ENCODE measurements at regions not wholly inside any gene's neighbourhood (a gene's known extent, or its start where the extent isn't known, plus 50 kb on each side); places are given as distances from the start of the nearest gene placed in this dataset.

DNA sequence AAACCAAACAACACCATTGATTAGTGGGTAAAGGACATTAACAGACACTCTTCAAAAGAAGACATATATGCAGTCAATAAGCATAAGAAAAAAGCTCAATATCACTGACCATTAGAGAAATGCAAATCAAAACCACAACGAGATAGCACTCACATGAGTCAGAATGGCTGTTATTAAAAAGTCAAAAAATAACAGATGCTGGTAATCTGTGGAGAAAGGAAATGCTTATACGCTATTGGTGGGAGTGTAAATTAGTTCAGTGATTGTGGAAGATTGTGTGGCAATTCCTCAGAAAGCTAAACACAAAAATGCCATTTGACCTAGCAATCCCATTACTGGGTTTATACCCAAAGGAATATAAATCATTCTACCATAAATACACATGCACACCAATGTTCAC, 182.6 kb downstream of the TRPC6 start:
- ATAC-seq (ENCODE audit: low read depth in 2 of 2), result no peak
- no peaks in the 10 kb centered on the region for H3K36me3 Mint-ChIP-seq

DNA sequence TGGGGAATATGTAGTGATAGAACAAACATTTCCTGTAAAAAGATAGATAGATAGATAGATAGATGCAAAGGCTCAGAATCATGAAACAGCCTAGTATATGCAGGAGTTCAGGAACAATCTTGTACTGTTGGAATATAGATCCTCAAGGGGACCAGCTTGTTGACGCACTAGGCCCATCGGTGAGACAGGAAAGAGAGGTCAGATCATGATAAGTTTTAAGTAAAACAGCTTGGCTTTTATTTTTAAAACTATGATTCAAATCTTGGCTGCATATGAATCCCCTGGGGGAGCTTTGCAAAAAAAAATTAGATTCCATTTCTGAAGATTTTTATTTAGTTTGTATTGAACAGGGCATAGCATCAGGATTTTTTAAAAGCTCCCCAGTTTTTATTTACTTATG, 185.8 kb downstream of the TRPC6 start:
- Mint-ChIP-seq H3K27ac (no peak overlapping the region), H3K27me3 (no peaks in the 10 kb centered on the region), H3K4me1 (no peaks in the 10 kb centered on the region), H3K9me3 (peaks cover 0 to 20% (median 13%) of the 10 kb centered on the region in 7 donors), H3K36me3 (no peaks in the 10 kb centered on the region), H3K4me3 (no peak overlapping the region)
- no peak for DNase-seq
- no peak for ATAC-seq (ENCODE audit: low read depth in 2 of 2)

More for the DNA sequence above, 182.6 kb downstream of the TRPC6 start:
- no peaks in the 10 kb centered on the region for H3K4me1 Mint-ChIP-seq
- no peak for DNase-seq
- no peaks in the 10 kb centered on the region for H3K27me3 Mint-ChIP-seq
- no peak overlapping the region for H3K27ac Mint-ChIP-seq
- H3K4me3 Mint-ChIP-seq, result no peak overlapping the region
- peaks cover 0 to 7% (median 5%) of the 10 kb centered on the region in 7 donors for H3K9me3 Mint-ChIP-seq

DNA sequence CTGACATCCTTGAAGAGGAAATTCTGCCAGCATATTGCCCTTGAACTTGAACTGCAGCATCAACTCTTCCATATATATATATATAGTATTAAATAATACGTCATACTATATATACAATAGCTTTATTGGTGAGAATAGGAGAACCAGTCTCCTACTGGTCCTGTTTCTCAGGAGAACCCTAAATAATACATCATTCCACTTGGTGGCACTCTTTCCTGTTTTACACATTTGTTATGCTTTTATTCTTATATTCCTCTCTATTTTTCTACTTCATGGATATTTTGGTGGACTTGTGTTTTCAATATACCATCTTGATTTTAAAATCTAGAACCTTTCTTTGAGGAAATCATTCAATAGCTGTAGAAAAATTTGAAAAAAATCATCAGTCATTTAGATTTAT, 193.3 kb downstream of the TRPC6 start:
- Mint-ChIP-seq H3K27me3 (peaks cover 0 to 9% (median 5%) of the 10 kb centered on the region in 3 donors), H3K4me1 (no peaks in the 10 kb centered on the region), H3K27ac (no peak overlapping the region), H3K36me3 (no peaks in the 10 kb centered on the region), H3K9me3 (peaks cover 0 to 12% (median 2%) of the 10 kb centered on the region in 7 donors), H3K4me3 (no peak overlapping the region)
- ATAC-seq (ENCODE audit: low read depth in 2 of 2), result no peak
- no peak for DNase-seq

DNA sequence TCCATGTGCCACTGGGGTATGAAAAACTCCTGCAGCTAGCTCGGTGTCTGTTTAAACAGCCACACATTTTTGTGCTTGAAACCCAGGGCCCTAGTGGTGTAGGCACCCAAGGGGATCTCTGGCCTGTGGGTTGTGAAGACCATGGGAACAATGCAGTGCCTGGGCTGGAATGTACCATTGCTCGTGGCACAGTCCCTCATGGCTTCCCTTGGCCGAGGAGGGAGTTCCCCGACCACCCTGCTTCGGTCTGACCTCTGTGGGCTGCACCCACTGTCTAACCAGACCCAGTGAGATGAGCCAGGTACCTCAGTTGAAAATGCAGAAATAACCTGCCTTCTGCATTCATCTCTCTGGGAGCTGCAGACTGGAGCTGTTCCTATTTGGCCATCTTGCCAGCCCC, 214.0 kb downstream of the TRPC6 start:
- H3K27ac Mint-ChIP-seq, result no peak overlapping the region
- no peaks in the 10 kb centered on the region for H3K4me1 Mint-ChIP-seq
- peaks cover 4 to 29% (median 12%) of the 10 kb centered on the region in 7 donors for H3K9me3 Mint-ChIP-seq
- DNase-seq (no peak), ATAC-seq (ENCODE audit: low read depth in 2 of 2) (no peak)
- no peaks in the 10 kb centered on the region for H3K27me3 Mint-ChIP-seq
- no peak overlapping the region for H3K4me3 Mint-ChIP-seq
- H3K36me3 Mint-ChIP-seq, result peaks cover 0 to 7% of the 10 kb centered on the region in 2 donors

DNA sequence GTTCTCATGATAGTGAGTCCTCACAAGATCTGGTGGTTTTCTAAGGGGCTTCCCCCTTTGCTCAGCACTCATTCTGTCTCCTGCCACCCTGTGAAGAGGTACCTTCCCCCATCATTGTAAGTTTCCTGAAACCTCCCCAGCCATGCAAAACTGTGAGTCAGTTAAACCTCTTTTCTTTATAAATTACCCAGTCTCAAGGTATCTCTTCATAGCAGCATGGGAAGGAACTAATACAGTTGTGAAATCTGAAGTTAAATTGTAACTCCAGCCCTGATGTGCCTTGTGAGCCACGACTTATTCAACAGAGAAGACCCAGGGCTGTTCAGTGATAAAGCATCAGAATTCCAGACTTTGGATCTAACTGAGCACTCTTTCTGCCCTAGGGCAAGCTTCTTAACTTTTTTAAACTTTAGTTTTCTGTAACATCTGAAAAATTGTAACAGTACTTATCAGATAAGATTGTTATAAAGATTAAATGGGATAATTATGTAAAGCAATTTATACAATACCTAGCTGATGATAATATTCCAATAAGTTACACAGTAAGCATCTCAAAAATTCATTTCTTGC, 220.0 kb downstream of the TRPC6 start:
- no peaks in the 10 kb centered on the region for H3K4me1 Mint-ChIP-seq
- peaks cover 0 to 7% of the 10 kb centered on the region in 2 donors for H3K36me3 Mint-ChIP-seq
- DNase-seq (no peak), ATAC-seq (ENCODE audit: low read depth in 2 of 2) (no peak)
- H3K27me3 Mint-ChIP-seq, result no peaks in the 10 kb centered on the region
- H3K27ac Mint-ChIP-seq, result no peak overlapping the region
- H3K4me3 Mint-ChIP-seq, result no peak overlapping the region
- H3K9me3 Mint-ChIP-seq, result peaks cover 5 to 37% (median 17%) of the 10 kb centered on the region in 7 donors

DNA sequence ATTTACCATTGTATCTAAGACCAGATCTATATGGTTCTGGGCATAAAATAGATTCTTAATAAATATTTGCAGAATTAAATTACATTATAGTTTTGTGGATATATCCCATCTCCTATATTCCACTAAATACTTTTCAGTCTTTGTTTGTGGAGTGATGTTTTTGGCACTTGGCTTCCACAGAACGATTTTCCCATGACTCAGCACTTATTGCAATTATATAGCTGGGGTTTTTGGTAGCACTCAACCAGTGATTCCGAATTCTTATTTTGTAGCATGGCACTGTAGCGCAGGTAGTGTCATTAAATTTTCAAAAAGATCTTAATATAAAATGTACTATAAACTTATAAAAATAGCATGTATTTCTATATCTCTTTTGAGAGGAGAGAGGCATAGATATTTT, 221.2 kb downstream of the TRPC6 start:
- peaks cover 4 to 31% (median 16%) of the 10 kb centered on the region in 7 donors for H3K9me3 Mint-ChIP-seq
- H3K4me1 Mint-ChIP-seq, result no peaks in the 10 kb centered on the region
- H3K36me3 Mint-ChIP-seq, result peaks cover 0 to 7% of the 10 kb centered on the region in 2 donors
- no peak overlapping the region for H3K27ac Mint-ChIP-seq
- ATAC-seq (ENCODE audit: low read depth in 2 of 2) (no peak), DNase-seq (no peak)
- no peak overlapping the region for H3K4me3 Mint-ChIP-seq
- H3K27me3 Mint-ChIP-seq, result no peaks in the 10 kb centered on the region

DNA sequence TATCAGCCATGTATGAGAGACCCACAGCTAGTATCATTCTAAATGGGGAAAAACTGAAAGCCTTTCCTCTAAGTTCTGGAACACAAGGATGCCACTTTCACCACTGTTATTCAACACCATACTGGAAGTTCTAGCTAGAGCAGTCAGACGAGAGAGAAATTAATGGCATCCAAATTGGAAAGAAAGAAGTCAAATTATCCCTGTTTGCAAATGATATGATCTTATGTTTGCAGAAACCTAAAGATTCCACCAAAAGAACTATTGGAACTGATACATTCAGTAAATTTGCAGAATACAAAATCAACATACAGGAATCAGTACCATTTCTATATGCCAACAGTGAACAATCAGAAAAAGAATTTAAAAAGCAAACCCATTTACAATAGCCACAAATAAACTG, 226.0 kb downstream of the TRPC6 start:
- Mint-ChIP-seq H3K4me3 (no peak overlapping the region), H3K36me3 (no peaks in the 10 kb centered on the region), H3K27me3 (no peaks in the 10 kb centered on the region), H3K27ac (no peak overlapping the region), H3K4me1 (no peaks in the 10 kb centered on the region), H3K9me3 (peaks cover 0 to 14% (median 7%) of the 10 kb centered on the region in 7 donors)
- ATAC-seq (ENCODE audit: low read depth in 2 of 2) (no peak), DNase-seq (no peak)

DNA sequence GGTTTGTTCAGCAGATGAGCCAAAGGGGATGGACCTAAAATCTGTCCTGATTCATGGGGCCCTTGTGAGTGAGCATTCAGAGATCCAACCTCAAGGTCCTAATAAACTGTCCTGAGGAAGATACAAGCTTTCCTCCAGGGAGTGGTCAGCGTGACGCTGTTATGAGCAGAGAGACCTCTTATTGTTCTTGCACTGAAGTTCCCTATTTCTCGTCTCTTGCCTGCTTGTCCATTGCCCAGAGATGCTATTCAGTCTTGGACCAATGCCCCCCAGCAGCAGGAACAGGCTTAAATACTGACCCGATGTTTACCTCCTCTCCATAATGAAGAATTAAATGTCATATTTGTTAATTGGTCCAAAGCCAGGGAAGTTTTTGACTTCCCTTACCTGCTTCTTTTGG, 225.2 kb upstream of the PGR start:
- DNase-seq, result no peak
- ATAC-seq (ENCODE audit: low read depth in 2 of 2), result no peak
- no peaks in the 10 kb centered on the region for H3K27me3 Mint-ChIP-seq
- no peak overlapping the region for H3K27ac Mint-ChIP-seq
- no peaks in the 10 kb centered on the region for H3K36me3 Mint-ChIP-seq
- peaks cover 0 to 11% (median 2%) of the 10 kb centered on the region in 7 donors for H3K9me3 Mint-ChIP-seq
- H3K4me1 Mint-ChIP-seq, result no peaks in the 10 kb centered on the region
- no peak overlapping the region for H3K4me3 Mint-ChIP-seq

DNA sequence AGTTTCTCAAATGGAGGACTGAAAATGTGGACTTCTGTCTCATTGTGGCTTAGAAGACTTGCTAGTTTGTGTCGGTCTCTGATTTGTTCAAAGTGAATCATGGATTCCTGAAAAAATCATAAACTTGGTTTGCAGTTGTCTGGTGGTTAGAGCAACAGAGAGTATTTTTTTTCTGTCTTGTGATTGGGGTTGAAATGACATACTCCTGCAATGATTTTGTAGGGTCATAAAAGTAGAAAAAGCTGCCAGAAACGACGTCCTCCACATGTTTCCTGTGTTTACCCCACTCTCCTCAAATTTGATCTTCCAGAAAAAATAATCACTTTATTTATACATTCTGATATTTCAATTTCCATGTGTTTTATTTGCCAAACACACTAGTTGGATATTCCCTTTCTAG, 219.2 kb upstream of the PGR start:
- DNase-seq (no peak), ATAC-seq (ENCODE audit: low read depth in 2 of 2) (no peak)
- H3K36me3 Mint-ChIP-seq, result no peaks in the 10 kb centered on the region

DNA sequence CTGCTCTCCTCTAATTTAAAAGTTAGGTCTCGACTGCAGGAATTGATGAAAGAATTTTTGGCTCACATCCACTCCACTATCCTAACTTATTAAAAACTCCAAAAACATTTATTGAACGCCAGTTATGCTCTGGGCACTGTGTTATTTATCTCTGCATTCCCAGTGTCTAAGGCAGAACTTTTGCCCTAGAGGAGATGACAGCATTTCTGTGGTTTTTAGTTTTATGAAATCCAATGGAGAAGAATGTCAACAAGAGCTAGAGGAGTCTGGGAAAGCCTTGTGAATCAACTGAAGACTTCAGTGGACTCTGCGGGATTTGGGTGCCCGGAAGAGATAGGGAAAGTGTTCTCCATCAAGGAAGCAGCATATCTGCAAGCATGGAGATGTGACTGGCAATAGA, 217.0 kb upstream of the PGR start:
- Mint-ChIP-seq H3K36me3 (no peaks in the 10 kb centered on the region), H3K4me1 (no peaks in the 10 kb centered on the region), H3K27me3 (no peaks in the 10 kb centered on the region), H3K9me3 (peaks cover 0 to 19% (median 2%) of the 10 kb centered on the region in 7 donors), H3K27ac (no peak overlapping the region), H3K4me3 (no peak overlapping the region)
- DNase-seq, result no peak
- no peak for ATAC-seq (ENCODE audit: low read depth in 2 of 2)

More for the DNA sequence above, 219.2 kb upstream of the PGR start:
- Mint-ChIP-seq H3K27me3 (no peaks in the 10 kb centered on the region), H3K4me3 (no peak overlapping the region), H3K9me3 (peaks cover 0 to 11% (median 2%) of the 10 kb centered on the region in 7 donors), H3K27ac (no peak overlapping the region), H3K4me1 (no peaks in the 10 kb centered on the region)

DNA sequence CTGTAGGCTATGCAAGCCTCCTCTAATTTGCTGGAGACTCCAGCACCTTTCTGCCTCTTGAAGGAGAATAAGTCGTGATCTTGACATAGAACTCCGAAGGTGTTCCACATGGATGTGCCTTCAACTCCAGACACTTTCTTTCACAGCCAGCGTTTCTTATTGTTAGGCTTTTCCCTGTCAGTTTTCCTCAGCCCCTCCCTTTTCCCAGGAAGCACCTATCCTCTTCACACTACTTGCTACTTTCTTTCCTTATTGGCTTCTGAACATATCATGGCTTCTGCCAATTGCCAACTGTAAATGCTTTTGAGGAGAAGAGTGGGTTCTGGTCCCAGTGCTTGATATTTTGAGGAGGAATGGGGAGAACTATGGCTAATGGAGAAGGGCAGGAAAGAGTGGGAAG, 216.3 kb upstream of the PGR start:
- Mint-ChIP-seq H3K4me1 (no peaks in the 10 kb centered on the region), H3K27me3 (no peaks in the 10 kb centered on the region), H3K9me3 (peaks cover 0 to 19% (median 2%) of the 10 kb centered on the region in 7 donors), H3K27ac (no peak overlapping the region), H3K4me3 (no peak overlapping the region), H3K36me3 (no peaks in the 10 kb centered on the region)
- ATAC-seq (ENCODE audit: low read depth in 2 of 2), result no peak
- DNase-seq, result no peak

DNA sequence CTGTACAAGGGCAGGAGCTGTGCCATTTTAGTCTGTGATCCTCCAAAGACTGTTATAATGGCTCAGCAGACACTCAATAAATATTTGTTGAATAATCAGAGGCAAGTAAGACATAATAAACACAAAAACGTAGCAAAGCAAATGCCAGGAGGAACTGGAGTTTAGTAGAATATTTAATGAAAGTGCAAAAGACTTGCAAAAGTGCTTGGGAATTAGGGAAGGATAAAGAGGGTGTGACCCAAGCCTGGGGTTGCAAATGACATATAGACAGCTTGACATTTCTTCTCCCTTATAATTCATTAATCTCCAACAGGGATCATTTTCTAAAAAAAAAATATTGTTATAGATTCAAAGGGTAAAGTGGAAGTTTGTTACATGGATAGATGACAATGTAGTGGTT, 212.7 kb upstream of the PGR start:
- H3K4me1 Mint-ChIP-seq, result no peaks in the 10 kb centered on the region
- H3K9me3 Mint-ChIP-seq, result peaks cover 0 to 10% (median 0%) of the 10 kb centered on the region in 7 donors
- no peak for ATAC-seq (ENCODE audit: low read depth in 2 of 2)
- no peaks in the 10 kb centered on the region for H3K36me3 Mint-ChIP-seq
- no peaks in the 10 kb centered on the region for H3K27me3 Mint-ChIP-seq
- DNase-seq, result no peak
- no peak overlapping the region for H3K27ac Mint-ChIP-seq
- no peak overlapping the region for H3K4me3 Mint-ChIP-seq

DNA sequence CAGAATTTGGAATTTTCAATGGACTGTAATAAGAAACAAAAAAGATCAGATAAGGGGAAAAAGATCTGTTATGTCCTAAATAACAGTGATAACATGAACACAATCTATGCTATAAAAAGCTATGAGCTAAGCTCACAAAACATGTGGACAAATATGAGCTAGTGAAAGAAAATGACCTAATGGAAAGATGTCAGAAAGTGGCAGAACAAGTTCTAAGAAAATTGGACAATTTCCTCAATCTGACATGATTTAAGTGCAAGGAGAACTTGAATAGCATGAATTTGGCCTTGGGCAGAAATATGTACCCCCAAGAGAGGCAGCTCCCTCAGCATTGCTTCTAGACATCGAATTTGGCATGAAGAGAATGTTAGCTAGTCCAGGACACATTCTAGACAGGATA, 212.0 kb upstream of the PGR start:
- no peak for DNase-seq
- Mint-ChIP-seq H3K36me3 (no peaks in the 10 kb centered on the region), H3K27me3 (no peaks in the 10 kb centered on the region), H3K4me3 (no peak overlapping the region), H3K27ac (no peak overlapping the region), H3K9me3 (peaks cover 0 to 10% (median 0%) of the 10 kb centered on the region in 7 donors), H3K4me1 (no peaks in the 10 kb centered on the region)
- ATAC-seq (ENCODE audit: low read depth in 2 of 2), result no peak

DNA sequence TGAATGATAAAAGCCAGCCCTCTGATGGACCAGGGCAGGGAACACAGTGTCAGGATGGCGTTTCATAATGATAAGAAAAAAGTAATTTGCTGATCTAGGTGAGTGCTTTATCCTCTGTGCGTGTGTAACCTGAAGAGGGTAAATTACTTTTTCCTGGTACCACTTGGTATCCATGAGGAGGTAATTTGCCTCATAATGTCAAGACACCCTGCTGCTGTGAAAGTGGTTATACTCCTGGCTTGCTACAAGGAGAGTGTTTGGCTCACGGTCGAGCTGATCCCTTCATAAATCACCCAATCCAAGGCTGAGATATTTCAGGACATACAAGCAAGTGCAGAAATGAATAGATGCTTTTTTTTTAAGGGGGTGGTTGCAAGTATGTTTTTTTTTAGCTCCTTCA, 207.2 kb upstream of the PGR start:
- H3K4me3 Mint-ChIP-seq, result no peak overlapping the region
- ATAC-seq (ENCODE audit: low read depth in 2 of 2) (no peak), DNase-seq (no peak)
- no peaks in the 10 kb centered on the region for H3K4me1 Mint-ChIP-seq
- no peaks in the 10 kb centered on the region for H3K36me3 Mint-ChIP-seq
- no peak overlapping the region for H3K27ac Mint-ChIP-seq
- no peaks in the 10 kb centered on the region for H3K27me3 Mint-ChIP-seq
- H3K9me3 Mint-ChIP-seq, result no peaks in the 10 kb centered on the region

DNA sequence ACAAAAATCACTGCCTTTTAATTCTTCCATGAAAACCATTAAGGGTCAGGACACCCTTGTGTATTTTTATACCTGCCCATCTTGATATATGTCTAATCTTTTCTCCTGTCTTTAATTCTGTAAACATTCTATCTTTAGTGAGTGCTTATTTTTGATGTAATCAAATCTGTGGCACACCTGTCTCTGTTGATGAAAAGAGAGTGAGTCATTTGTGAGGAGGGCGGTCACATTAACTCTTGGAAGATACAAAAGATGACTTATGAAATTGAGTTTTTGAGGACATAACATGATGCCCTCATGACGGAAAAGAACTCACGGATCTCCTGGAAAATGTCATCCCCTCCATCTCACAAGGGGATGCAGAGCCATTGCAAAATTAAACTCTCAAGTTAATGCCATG, 206.5 kb upstream of the PGR start:
- H3K4me3 Mint-ChIP-seq, result no peak overlapping the region
- DNase-seq, result no peak
- H3K36me3 Mint-ChIP-seq, result no peaks in the 10 kb centered on the region
- H3K9me3 Mint-ChIP-seq, result no peaks in the 10 kb centered on the region
- no peaks in the 10 kb centered on the region for H3K27me3 Mint-ChIP-seq
- no peak overlapping the region for H3K27ac Mint-ChIP-seq
- H3K4me1 Mint-ChIP-seq, result no peaks in the 10 kb centered on the region
- ATAC-seq (ENCODE audit: low read depth in 2 of 2), result no peak
